ENCODE measurements at regions not wholly inside any gene's neighbourhood (a gene's known extent, or its start where the extent isn't known, plus 50 kb on each side); places are given as distances from the start of the nearest gene placed in this dataset.

- TF ChIP-seq POLR2AphosphoS5 (IDR thresholded peaks at IDR 0.05; ENCODE audit: borderline replicate concordance, low read depth, low read length), result no peak
- TF ChIP-seq EZH2 (IDR thresholded peaks at IDR 0.05), result no peak
- TF ChIP-seq FOXP2 (optimal IDR thresholded peaks at IDR 0.05; ENCODE audit: control extremely low read depth, extremely low read length, insufficient read depth), result no peak
Observed at GRCh38 chr3:88784925-88785324, 322.5 kb upstream of the EPHA3 start.

Measured in SK-N-MC (cell line).